DND-41 (cell line): ENCODE measurements at regions not wholly inside any gene's neighbourhood (a gene's known extent, or its start where the extent isn't known, plus 50 kb on each side); places are given as distances from the start of the nearest gene placed in this dataset.

Experiments used
- ATAC-seq: fragments of 200-7000 bp; cut with Tn5 transposase; 3 replicates; pipeline ENCODE4 v1.9.1; 2021; ENCODE audit warnings: low read depth; ENCODE audit not compliant: insufficient read depth
- DNase-seq: peaks from one replicate; pipeline ENCODE4 v3.0.0-alpha.2; 2020
- H2AFZ ChIP-seq: 2 replicates; pipeline ENCODE4 v1.6.0; 2012; ENCODE audit warnings: low read depth, low read length
- H3K27ac ChIP-seq: 2 replicates; pipeline ENCODE4 v1.5.1; 2012; ENCODE audit warnings: low read length, inconsistent platforms
- H3K27me3 ChIP-seq: fragments of 200-600 bp; sonication (generic); 2 replicates; pipeline ENCODE4 v1.6.0; 2012; ENCODE audit warnings: low read length, mild to moderate bottlenecking, inconsistent platforms; ENCODE audit not compliant: insufficient read depth, poor library complexity
- H3K36me3 ChIP-seq: 2 replicates; pipeline ENCODE4 v1.5.1; 2012; ENCODE audit warnings: low read length, inconsistent platforms; ENCODE audit not compliant: insufficient read depth
- H3K4me1 ChIP-seq: 2 replicates; pipeline ENCODE4 v1.5.1; 2012; ENCODE audit warnings: mild to moderate bottlenecking, low read length; ENCODE audit not compliant: insufficient read depth
- H3K4me2 ChIP-seq: 2 replicates; pipeline ENCODE4 v1.6.0; 2012; ENCODE audit warnings: mild to moderate bottlenecking, moderate library complexity, low read length, inconsistent platforms; ENCODE audit not compliant: insufficient read depth
- H3K4me3 ChIP-seq, 2 experiments: fragments of 200-600 bp in 1 of 2; shearing (Covaris generic) in 1 of 2; 2 replicates each; pipeline ENCODE4 v1.5.1; 2012 to 2016; ENCODE audit warnings: inconsistent platforms in 2 of 2, low read length in 2 of 2, mild to moderate bottlenecking in 2 of 2, low read depth in 1 of 2, moderate library complexity in 1 of 2
- H3K79me2 ChIP-seq: 2 replicates; pipeline ENCODE4 v1.6.0; 2012; ENCODE audit warnings: low read length, inconsistent platforms; ENCODE audit not compliant: insufficient read depth
- H3K9ac ChIP-seq: 2 replicates; pipeline ENCODE4 v1.6.0; 2012; ENCODE audit warnings: low read depth, mild to moderate bottlenecking, inconsistent platforms, low read length, moderate library complexity
- H3K9me3 ChIP-seq: 2 replicates; pipeline ENCODE4 v1.5.1; 2012; ENCODE audit warnings: low read length, moderate library complexity, mild to moderate bottlenecking, inconsistent platforms; ENCODE audit not compliant: insufficient read depth, severe bottlenecking
- H4K20me1 ChIP-seq: 2 replicates; pipeline ENCODE4 v1.6.0; 2012; ENCODE audit warnings: low read length; ENCODE audit not compliant: insufficient read depth
- EZH2 ChIP-seq: IDR thresholded peaks from 3 replicates; pipeline ENCODE4 v1.6.1; 2012; ENCODE audit warnings: borderline replicate concordance, low read depth, mild to moderate bottlenecking, moderate library complexity, low read length, inconsistent platforms; ENCODE audit not compliant: severe bottlenecking
- TF ChIP-seq, protein P1 (sequence below): IDR thresholded peaks from 2 replicates; pipeline ENCODE4 v1.5.1; 2012; ENCODE audit warnings: borderline replicate concordance, low read length, moderate library complexity, mild to moderate bottlenecking; ENCODE audit not compliant: poor library complexity, severe bottlenecking; ENCODE audit errors: extremely low read depth

DNA sequence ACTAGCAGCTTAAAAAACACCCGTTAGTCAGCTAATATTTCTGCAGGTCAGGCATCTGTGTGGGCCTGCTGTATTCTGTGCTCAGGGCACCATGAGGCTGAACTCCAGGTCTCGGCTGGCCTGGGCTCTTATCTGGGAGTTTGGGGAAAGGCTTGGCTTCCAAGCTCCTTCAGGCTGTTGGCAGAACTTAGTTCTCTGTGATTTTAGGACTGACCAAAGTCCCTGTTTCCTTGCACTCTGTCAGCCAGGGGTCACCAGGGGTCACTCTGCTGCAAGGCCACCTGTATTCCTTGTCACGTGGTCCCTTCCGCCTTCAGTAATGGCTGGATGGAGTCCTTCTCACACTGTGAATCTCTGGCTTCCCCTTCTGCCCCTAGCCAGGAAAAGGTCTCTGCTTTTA, 586.4 kb downstream of the AACS start:
- Histone ChIP-seq H3K79me2 (no peaks in the 10 kb centered on the region), H3K4me3 (no peak overlapping the region), H3K27ac (no peak overlapping the region), H3K4me2 (no peak overlapping the region), H2AFZ (no peak overlapping the region), H3K4me1 (no peaks in the 10 kb centered on the region), H3K9me3 (no peaks in the 10 kb centered on the region), H4K20me1 (no peaks in the 10 kb centered on the region), H3K9ac (no peak overlapping the region), H3K27me3 (peaks cover 9% of the 10 kb centered on the region), H3K36me3 (no peaks in the 10 kb centered on the region)
- TF ChIP-seq EZH2: no peak
- TF ChIP-seq, protein P1, sequence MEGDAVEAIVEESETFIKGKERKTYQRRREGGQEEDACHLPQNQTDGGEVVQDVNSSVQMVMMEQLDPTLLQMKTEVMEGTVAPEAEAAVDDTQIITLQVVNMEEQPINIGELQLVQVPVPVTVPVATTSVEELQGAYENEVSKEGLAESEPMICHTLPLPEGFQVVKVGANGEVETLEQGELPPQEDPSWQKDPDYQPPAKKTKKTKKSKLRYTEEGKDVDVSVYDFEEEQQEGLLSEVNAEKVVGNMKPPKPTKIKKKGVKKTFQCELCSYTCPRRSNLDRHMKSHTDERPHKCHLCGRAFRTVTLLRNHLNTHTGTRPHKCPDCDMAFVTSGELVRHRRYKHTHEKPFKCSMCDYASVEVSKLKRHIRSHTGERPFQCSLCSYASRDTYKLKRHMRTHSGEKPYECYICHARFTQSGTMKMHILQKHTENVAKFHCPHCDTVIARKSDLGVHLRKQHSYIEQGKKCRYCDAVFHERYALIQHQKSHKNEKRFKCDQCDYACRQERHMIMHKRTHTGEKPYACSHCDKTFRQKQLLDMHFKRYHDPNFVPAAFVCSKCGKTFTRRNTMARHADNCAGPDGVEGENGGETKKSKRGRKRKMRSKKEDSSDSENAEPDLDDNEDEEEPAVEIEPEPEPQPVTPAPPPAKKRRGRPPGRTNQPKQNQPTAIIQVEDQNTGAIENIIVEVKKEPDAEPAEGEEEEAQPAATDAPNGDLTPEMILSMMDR: no peak
- no peak for ATAC-seq
- no peak for DNase-seq

DNA sequence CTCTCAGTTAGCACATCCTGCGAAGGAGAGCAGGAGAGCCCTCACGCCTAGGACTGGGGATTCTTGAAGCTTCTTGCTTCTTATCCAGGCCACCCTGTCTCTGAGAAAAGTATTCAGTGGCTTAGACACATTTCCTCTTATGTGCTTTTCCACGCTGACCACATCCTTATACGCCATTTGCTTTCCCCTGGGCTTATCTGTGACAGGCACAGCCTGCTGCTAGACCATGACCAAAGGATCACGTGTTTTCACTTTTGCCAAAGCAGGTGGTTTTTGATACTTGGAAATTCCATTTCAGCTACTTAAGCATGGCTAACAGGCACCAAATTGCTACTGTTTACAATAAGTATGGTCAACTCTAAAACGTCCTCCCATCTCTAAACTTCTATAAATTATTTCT, 587.4 kb downstream of the AACS start:
- no peaks in the 10 kb centered on the region for H3K36me3 ChIP-seq
- ATAC-seq: no peak
- H3K27ac ChIP-seq: no peak overlapping the region
- no peaks in the 10 kb centered on the region for H3K4me1 ChIP-seq
- H2AFZ ChIP-seq: no peak overlapping the region
- no peak overlapping the region for H3K9ac ChIP-seq
- no peak overlapping the region for H3K4me2 ChIP-seq
- no peak for DNase-seq
- H3K27me3 ChIP-seq: peaks cover 13% of the 10 kb centered on the region
- H3K79me2 ChIP-seq: no peaks in the 10 kb centered on the region
- no peak overlapping the region for H3K4me3 ChIP-seq
- H4K20me1 ChIP-seq: no peaks in the 10 kb centered on the region
- no peaks in the 10 kb centered on the region for H3K9me3 ChIP-seq
- TF ChIP-seq, protein P1: no peak
- no peak for TF ChIP-seq EZH2

DNA sequence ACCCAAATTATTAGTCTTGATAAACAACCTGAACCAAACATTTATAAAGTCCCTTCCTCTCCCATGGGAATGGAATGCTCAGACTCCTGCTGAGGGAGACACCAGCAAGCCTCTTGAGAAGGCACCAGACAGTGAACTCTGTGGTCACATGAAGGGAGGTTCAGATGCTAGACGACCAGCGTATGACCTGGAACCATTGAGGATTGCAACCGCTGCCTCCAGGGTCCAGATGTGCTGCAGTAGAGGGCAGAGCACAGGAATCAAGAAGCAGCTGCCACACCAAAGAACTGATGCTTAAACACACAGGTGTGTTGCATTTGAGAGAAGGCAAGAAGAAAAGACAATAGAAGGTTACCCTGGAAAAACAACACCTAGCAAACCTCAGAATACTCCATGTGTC, 592.4 kb downstream of the AACS start:
- ATAC-seq: no peak
- Histone ChIP-seq H4K20me1 (no peaks in the 10 kb centered on the region), H3K27me3 (peaks cover 8% of the 10 kb centered on the region), H3K79me2 (no peaks in the 10 kb centered on the region), H2AFZ (no peak overlapping the region), H3K9me3 (no peaks in the 10 kb centered on the region), H3K4me3 (no peak overlapping the region), H3K4me2 (no peak overlapping the region), H3K4me1 (no peaks in the 10 kb centered on the region), H3K9ac (no peak overlapping the region), H3K27ac (no peak overlapping the region), H3K36me3 (no peaks in the 10 kb centered on the region)
- TF ChIP-seq EZH2: no peak
- TF ChIP-seq, protein P1: no peak
- no peak for DNase-seq
